CD4-positive, CD25-positive, alpha-beta regulatory T cell (primary cell): ENCODE measurements at regions not wholly inside any gene's neighbourhood (a gene's known extent, or its start where the extent isn't known, plus 50 kb on each side); places are given as distances from the start of the nearest gene placed in this dataset.
"Not testable (repeated sequence)": the region's sequence is repeated elsewhere in the genome, so short reads cannot be mapped to it uniquely, and the experiment has no call there.

Experiments used
- ATAC-seq, 2 donors: fragments of 150-1000 bp; cut with Tn5 transposase; one replicate each; pipeline ENCODE4 v1.10.0; 2021; ENCODE audit warnings: low read depth in 2 of 2, moderate number of reproducible peaks in 2 of 2, moderate library complexity in 1 of 2
- DNase-seq, 3 donors: peaks; one replicate each; pipeline versions ENCODE4 v3.0.0 to v3.0.0-alpha.2; 2012 to 2022; ENCODE audit warnings: mixed read lengths in 1 of 3
- H3K27ac ChIP-seq: one replicate; pipeline ENCODE4 v1.7.0; 2013; ENCODE audit warnings: mild to moderate bottlenecking, low read length; ENCODE audit not compliant: insufficient read depth, poor library complexity, severe bottlenecking
- H3K27me3 ChIP-seq: one replicate; pipeline ENCODE4 v1.7.0; 2013; ENCODE audit warnings: low read length; ENCODE audit not compliant: control insufficient read depth, insufficient read depth
- H3K36me3 ChIP-seq: one replicate; pipeline ENCODE4 v1.7.0; 2013; ENCODE audit warnings: mild to moderate bottlenecking, low read length, moderate library complexity; ENCODE audit not compliant: control insufficient read depth, insufficient read depth
- H3K4me1 ChIP-seq: 2 replicates; pipeline ENCODE4 v1.7.0; 2013; ENCODE audit warnings: mild to moderate bottlenecking, low read length; ENCODE audit not compliant: insufficient read depth, control insufficient read depth, poor library complexity, severe bottlenecking
- H3K4me3 ChIP-seq: one replicate; pipeline ENCODE4 v1.7.0; 2013; ENCODE audit warnings: low read depth, mild to moderate bottlenecking, low read length, moderate library complexity
- H3K9me3 ChIP-seq, 2 experiments: 1 replicate in 1 of 2; 2 replicates in 1 of 2; pipeline ENCODE4 v1.7.0; 2013; ENCODE audit warnings: low read length in 2 of 2, mild to moderate bottlenecking in 1 of 2, moderate library complexity in 1 of 2; ENCODE audit not compliant: control insufficient read depth in 2 of 2
- H3K27ac Mint-ChIP-seq, 3 donors: one replicate each; pipeline ENCODE4 v1.8.0; 2020 to 2022; ENCODE audit warnings: mild to moderate bottlenecking in 3 of 3, mixed read lengths in 3 of 3, moderate library complexity in 2 of 3
- H3K27me3 Mint-ChIP-seq: one replicate; pipeline ENCODE4 v1.8.0; 2022; ENCODE audit warnings: mild to moderate bottlenecking, mixed read lengths
- H3K36me3 Mint-ChIP-seq: one replicate; pipeline ENCODE4 v1.8.0; 2020; ENCODE audit warnings: mixed read lengths
- H3K4me1 Mint-ChIP-seq, 4 donors: one replicate each; pipeline ENCODE4 v1.8.0; 2020 to 2022; ENCODE audit warnings: mixed read lengths in 4 of 4, mild to moderate bottlenecking in 1 of 4
- H3K4me3 Mint-ChIP-seq, 4 donors: one replicate each; pipeline ENCODE4 v1.8.0; 2020 to 2022; ENCODE audit warnings: mild to moderate bottlenecking in 4 of 4, mixed read lengths in 4 of 4, moderate library complexity in 3 of 4
- H3K9me3 Mint-ChIP-seq, 7 donors: one replicate each; pipeline ENCODE4 v1.8.0; 2020 to 2022; ENCODE audit warnings: mixed read lengths in 7 of 7, mild to moderate bottlenecking in 3 of 7, moderate library complexity in 2 of 7

GRCh38 chr5:2355859-2356258, 395.6 kb downstream of the IRX2 start:
- H3K4me1 Mint-ChIP-seq = no peaks in the 10 kb centered on the region
- no peaks in the 10 kb centered on the region for H3K9me3 ChIP-seq
- H3K4me1 ChIP-seq = no peaks in the 10 kb centered on the region
- H3K36me3 ChIP-seq = no peaks in the 10 kb centered on the region
- H3K4me3 Mint-ChIP-seq = no peak overlapping the region
- ATAC-seq = no peak
- no peak overlapping the region for H3K27ac Mint-ChIP-seq
- H3K27ac ChIP-seq = no peak overlapping the region
- H3K27me3 ChIP-seq = no peaks in the 10 kb centered on the region
- no peaks in the 10 kb centered on the region for H3K36me3 Mint-ChIP-seq
- H3K27me3 Mint-ChIP-seq = no peaks in the 10 kb centered on the region
- DNase-seq = no peak
- peaks cover 0 to 5% (median 3%) of the 10 kb centered on the region in 7 donors for H3K9me3 Mint-ChIP-seq
- no peak overlapping the region for H3K4me3 ChIP-seq

- Mint-ChIP-seq H3K27ac (no peak overlapping the region), H3K9me3 (peaks cover 0 to 8% (median 4%) of the 10 kb centered on the region in 7 donors), H3K27me3 (no peaks in the 10 kb centered on the region), H3K4me1 (no peaks in the 10 kb centered on the region), H3K4me3 (no peak overlapping the region), H3K36me3 (peaks cover 4% of the 10 kb centered on the region)
- ATAC-seq (no peak), DNase-seq (no peak)
- H3K27me3 ChIP-seq = no peaks in the 10 kb centered on the region
- H3K27ac ChIP-seq = no peak overlapping the region
- no peak overlapping the region for H3K4me3 ChIP-seq
- H3K36me3 ChIP-seq = no peaks in the 10 kb centered on the region
- H3K4me1 ChIP-seq = no peaks in the 10 kb centered on the region
- peaks cover 0 to 2% of the 10 kb centered on the region in 2 experiments for H3K9me3 ChIP-seq
These were observed 397.5 kb downstream of the IRX2 start for GRCh38 chr5:2353871-2354440.

- Histone ChIP-seq H3K9me3 (peaks cover 0 to 2% of the 10 kb centered on the region in 2 experiments), H3K27ac (no peak overlapping the region), H3K27me3 (no peaks in the 10 kb centered on the region), H3K36me3 (no peaks in the 10 kb centered on the region), H3K4me3 (no peak overlapping the region), H3K4me1 (no peaks in the 10 kb centered on the region)
- H3K36me3 Mint-ChIP-seq = peaks cover 4% of the 10 kb centered on the region
- peaks cover 0 to 8% (median 4%) of the 10 kb centered on the region in 7 donors for H3K9me3 Mint-ChIP-seq
- no peaks in the 10 kb centered on the region for H3K27me3 Mint-ChIP-seq
- H3K4me1 Mint-ChIP-seq = no peaks in the 10 kb centered on the region
- no peak overlapping the region for H3K27ac Mint-ChIP-seq
- no peak for ATAC-seq
- no peak for DNase-seq
- H3K4me3 Mint-ChIP-seq = no peak overlapping the region
These were observed 398.3 kb downstream of the IRX2 start for GRCh38 chr5:2353211-2353610.

- Histone ChIP-seq H3K4me1 (no peaks in the 10 kb centered on the region), H3K4me3 (no peak overlapping the region), H3K9me3 (peaks cover 0 to 2% of the 10 kb centered on the region in 2 experiments), H3K36me3 (no peaks in the 10 kb centered on the region), H3K27ac (no peak overlapping the region), H3K27me3 (no peaks in the 10 kb centered on the region)
- Mint-ChIP-seq H3K4me1 (no peaks in the 10 kb centered on the region), H3K27me3 (no peaks in the 10 kb centered on the region), H3K4me3 (no peak overlapping the region), H3K27ac (no peak overlapping the region), H3K9me3 (peaks cover 0 to 11% (median 7%) of the 10 kb centered on the region in 7 donors), H3K36me3 (peaks cover 4% of the 10 kb centered on the region)
- DNase-seq (no peak), ATAC-seq (no peak)
These were observed 399.2 kb downstream of the IRX2 start for GRCh38 chr5:2352101-2352861.

GRCh38 chr5:2349768-2350167, 401.7 kb downstream of the IRX2 start:
- H3K27me3 ChIP-seq, H3K27ac Mint-ChIP-seq, DNase-seq, H3K4me3 ChIP-seq, H3K4me1 Mint-ChIP-seq, H3K27me3 Mint-ChIP-seq, H3K27ac ChIP-seq, H3K4me1 ChIP-seq, ATAC-seq, H3K9me3 ChIP-seq, H3K4me3 Mint-ChIP-seq, H3K36me3 Mint-ChIP-seq, H3K36me3 ChIP-seq: not testable (repeated sequence)
- peaks cover under 1 to 16% (median 8%) of the 10 kb centered on the region in 7 donors for H3K9me3 Mint-ChIP-seq

- ATAC-seq = no peak
- H3K4me1 ChIP-seq = no peaks in the 10 kb centered on the region
These were observed 412.8 kb downstream of the IRX2 start for GRCh38 chr5:2338686-2339085.

GRCh38 chr5:2335733-2336515, 415.6 kb downstream of the IRX2 start:
- Mint-ChIP-seq H3K9me3 (peaks cover 0 to 6% (median 3%) of the 10 kb centered on the region in 7 donors), H3K27ac (no peak overlapping the region), H3K4me1 (no peaks in the 10 kb centered on the region), H3K36me3 (no peaks in the 10 kb centered on the region), H3K4me3 (no peak overlapping the region), H3K27me3 (no peaks in the 10 kb centered on the region)
- no peaks in the 10 kb centered on the region for H3K36me3 ChIP-seq
- peaks cover 0 to 3% of the 10 kb centered on the region in 2 experiments for H3K9me3 ChIP-seq
- H3K4me1 ChIP-seq = no peaks in the 10 kb centered on the region
- H3K4me3 ChIP-seq = no peak overlapping the region
- ATAC-seq (no peak), DNase-seq (no peak)
- H3K27me3 ChIP-seq = no peaks in the 10 kb centered on the region
- no peak overlapping the region for H3K27ac ChIP-seq

More at GRCh38 chr5:2338686-2339085, 412.8 kb downstream of the IRX2 start:
- Mint-ChIP-seq H3K4me3 (no peak overlapping the region), H3K36me3 (no peaks in the 10 kb centered on the region), H3K27ac (no peak overlapping the region), H3K27me3 (no peaks in the 10 kb centered on the region), H3K4me1 (no peaks in the 10 kb centered on the region), H3K9me3 (peaks cover 0 to 6% (median 0%) of the 10 kb centered on the region in 7 donors)
- no peak for DNase-seq
- H3K36me3 ChIP-seq = no peaks in the 10 kb centered on the region
- H3K27ac ChIP-seq = no peak overlapping the region
- H3K27me3 ChIP-seq = no peaks in the 10 kb centered on the region
- H3K9me3 ChIP-seq = peaks cover 0 to 2% of the 10 kb centered on the region in 2 experiments
- no peak overlapping the region for H3K4me3 ChIP-seq
